Heart left ventricle (tissue), 16 donors: ENCODE measurements at regions not wholly inside any gene's neighbourhood (a gene's known extent, or its start where the extent isn't known, plus 50 kb on each side); places are given as distances from the start of the nearest gene placed in this dataset.

Experiments
- ATAC-seq, 4 donors: fragments of 200-7000 bp; cut with Tn5 transposase; one replicate each; pipeline ENCODE4 v1.9.1; 2020 to 2022; ENCODE audit warnings: moderate library complexity in 4 of 4, mild to moderate bottlenecking in 3 of 4, moderate number of reproducible peaks in 1 of 4
- DNase-seq, 5 donors: peaks; one replicate each; pipeline ENCODE4 v3.0.0-alpha.2; 2020
- H3K27ac ChIP-seq, 12 donors: fragments of 200-600 bp; sonication (generic) in 4 of 12; one replicate each; pipeline versions ENCODE4 v1.5.0 to v1.8.0; 2016 to 2022; ENCODE audit warnings: mild to moderate bottlenecking in 2 of 12
- H3K27me3 ChIP-seq, 9 donors: fragments of 200-600 bp; sonication (generic) in 2 of 9; one replicate each; pipeline versions ENCODE4 v1.5.1 to v1.8.0; 2016 to 2022; ENCODE audit warnings: mild to moderate bottlenecking in 3 of 9
- H3K36me3 ChIP-seq, 9 donors: fragments of 200-600 bp; sonication (generic) in 2 of 9; one replicate each; pipeline versions ENCODE4 v1.5.0 to v1.8.0; 2018 to 2022; ENCODE audit warnings: mild to moderate bottlenecking in 2 of 9
- H3K4me1 ChIP-seq, 12 donors: fragments of 200-600 bp; sonication (generic) in 4 of 12; one replicate each; pipeline versions ENCODE4 v1.5.0 to v1.8.0; 2016 to 2022; ENCODE audit warnings: mild to moderate bottlenecking in 3 of 12
- H3K4me3 ChIP-seq, 12 donors: fragments of 200-600 bp; sonication (generic) in 4 of 12; one replicate each; pipeline versions ENCODE4 v1.5.0 to v1.8.0; 2017 to 2022; ENCODE audit warnings: mild to moderate bottlenecking in 9 of 12, moderate library complexity in 4 of 12
- H3K9me3 ChIP-seq, 12 donors: fragments of 200-600 bp; sonication (generic) in 4 of 12; one replicate each; pipeline versions ENCODE4 v1.5.0 to v1.8.0; 2016 to 2022; ENCODE audit warnings: mild to moderate bottlenecking in 1 of 12
- CTCF ChIP-seq, 12 donors: fragments of 200-600 bp; sonication (generic) in 4 of 12; IDR thresholded peaks; one replicate each; pipeline versions ENCODE4 v1.5.0 to v1.8.0; 2018 to 2022; ENCODE audit warnings: antibody characterized with exemption in 12 of 12, mild to moderate bottlenecking in 5 of 12
- POLR2A ChIP-seq, 2 donors: fragments of 450-650 bp; IDR thresholded peaks; one replicate each; pipeline ENCODE4 v1.6.1; 2017; ENCODE audit warnings: antibody characterized with exemption in 2 of 2, mild to moderate bottlenecking in 2 of 2, moderate library complexity in 2 of 2
- WGBS, 4 donors: extraction: QIAGEN DNeasy Blood & Tissue Kit in 2 of 4; methylation state at CpG; one replicate each; pipeline versions ENCODE4 v1.1.5 to v1.1.7; 2013 to 2018; 5-methylcytosine and 5-hydroxymethylcytosine counted together
- intact Hi-C, 10 donors: fragments of 100-400 bp; cut with DNase I; formaldehyde crosslinking; loops; one replicate each; pipeline versions ENCODE4 v1.11.1 to v1.14.2; 2022
- donor health status: ischemic (EF 13 %, LVEDD 7.1; RV severe dilation, severe dysfunction).
- donor health status: healthy with polysubstance abuse.
- donor health status: DM: no; HTN: yes; CAD: no.
- donor health status: DM: no; HTN: no; CAD: no.
- donor health status: ischemic (EF 25% LVEDD 6.9; RV normal size, moderate dysfunction).
- donor health status: ischemic (EF 25% LVEDD 5.7; RV mildly dilated, moderate dysfunction).
- donor health status: healthy.
- donor health status: DM: yes; HTN: yes; CAD: no.
- donor health status: ischemic (EF 35%, LVEDD 5.7; RV mildly dilated, moderate dysfunction).
- donor health status: nonischemic (EF 11% LVEDD 7.7; RV severe dilation, severe dysfunction).
- donor health status: DM: yes; HTN: yes; CAD: no.
- donor health status: PGD.
- donor health status: ischemic (EF 29% LVEDD 5.4; RV normal size, mild dysfunction).
- donor health status: nonischemic (EF 23%, LVEDD 6.1; RV moderate dilation, normal function).

GRCh38 chr6:126530775-126531174 lies 190.9 kb downstream of the CENPW start:
- TF ChIP-seq CTCF (IDR thresholded peaks at IDR 0.05) (no peak), POLR2A (IDR thresholded peaks at IDR 0.05) (no peak)

GRCh38 chr6:126531286-126531685 lies 191.4 kb downstream of the CENPW start:
- intact Hi-C loops, result no loop called here
- DNase-seq (no peak), ATAC-seq (no peak)
- H3K27me3 ChIP-seq, result no peaks in the 10 kb centered on the region
- no peak for TF ChIP-seq POLR2A (IDR thresholded peaks at IDR 0.05)
- TF ChIP-seq CTCF (IDR thresholded peaks at IDR 0.05), result no peak
- H3K4me1 ChIP-seq, result peaks cover 0 to 5% (median 0%) of the 10 kb centered on the region in 12 donors
- H3K9me3 ChIP-seq, result no peaks in the 10 kb centered on the region
- H3K36me3 ChIP-seq, result no peaks in the 10 kb centered on the region
- H3K27ac ChIP-seq, result no peak overlapping the region
- H3K4me3 ChIP-seq, result no peak overlapping the region

More at GRCh38 chr6:126530775-126531174, 190.9 kb downstream of the CENPW start:
- no peak overlapping the region for H3K27ac ChIP-seq
- no peak overlapping the region for H3K4me3 ChIP-seq
- peaks cover 0 to 5% (median 0%) of the 10 kb centered on the region in 12 donors for H3K4me1 ChIP-seq
- no peak for DNase-seq
- intact Hi-C loops, result no loop called here
- no peaks in the 10 kb centered on the region for H3K36me3 ChIP-seq
- ATAC-seq, result no peak
- no peaks in the 10 kb centered on the region for H3K9me3 ChIP-seq
- H3K27me3 ChIP-seq, result no peaks in the 10 kb centered on the region

- WGBS, 4 donors, result 69 to 88% (median 81%) methylated on average over 1 of the region's 1 CpG
- intact Hi-C loops, result no loop called here
- DNase-seq, result no peak
- Histone ChIP-seq H3K27ac (no peak overlapping the region), H3K9me3 (no peaks in the 10 kb centered on the region), H3K4me3 (no peak overlapping the region), H3K36me3 (no peaks in the 10 kb centered on the region), H3K4me1 (peaks cover 0 to 5% (median 0%) of the 10 kb centered on the region in 12 donors), H3K27me3 (no peaks in the 10 kb centered on the region)
- no peak for ATAC-seq
- TF ChIP-seq CTCF (IDR thresholded peaks at IDR 0.05), result no peak
- no peak for TF ChIP-seq POLR2A (IDR thresholded peaks at IDR 0.05)
These were observed 191.9 kb downstream of the CENPW start for GRCh38 chr6:126531840-126532239.

- no peak overlapping the region for H3K4me3 ChIP-seq
- WGBS, 4 donors, result 29 to 38% (median 36%) methylated on average over 2 of the region's 2 CpGs
- peaks cover 0 to 6% (median 0%) of the 10 kb centered on the region in 9 donors for H3K27me3 ChIP-seq
- H3K36me3 ChIP-seq, result no peaks in the 10 kb centered on the region
- no peak overlapping the region for H3K27ac ChIP-seq
- intact Hi-C loops, result no loop called here
- H3K4me1 ChIP-seq, result peaks cover 0 to 5% (median 0%) of the 10 kb centered on the region in 12 donors
- H3K9me3 ChIP-seq, result no peaks in the 10 kb centered on the region
- ATAC-seq (no peak), DNase-seq (no peak)
- TF ChIP-seq CTCF (IDR thresholded peaks at IDR 0.05) (no peak), POLR2A (IDR thresholded peaks at IDR 0.05) (no peak)
These were observed 194.5 kb downstream of the CENPW start for GRCh38 chr6:126534401-126534800.
